NCI-H2029 treated with DMSO at 0.1 percent for 48 hours (cell line): ENCODE measurements at regions not wholly inside any gene's neighbourhood (a gene's known extent, or its start where the extent isn't known, plus 50 kb on each side); places are given as distances from the start of the nearest gene placed in this dataset.
"Not testable (repeated sequence)": the region's sequence is repeated elsewhere in the genome, so short reads cannot be mapped to it uniquely, and the experiment has no call there.

Experiments used
- DNase-seq: peaks from one replicate; lab custom pipeline; 2025; lab: John Stamatoyannopoulos, UW

- DNase-seq, result no peak
These were observed 406.9 kb upstream of the ACTBL2 start for GRCh38 chr5:57889558-57889957.

- no peak for DNase-seq
These were observed 405.4 kb upstream of the ACTBL2 start for GRCh38 chr5:57887851-57888621.

GRCh38 chr5:57884346-57885102 is 401.9 kb upstream of the ACTBL2 start:
- no peak for DNase-seq

- no peak for DNase-seq
These were observed 397.6 kb upstream of the ACTBL2 start for GRCh38 chr5:57880216-57880615.

DNA sequence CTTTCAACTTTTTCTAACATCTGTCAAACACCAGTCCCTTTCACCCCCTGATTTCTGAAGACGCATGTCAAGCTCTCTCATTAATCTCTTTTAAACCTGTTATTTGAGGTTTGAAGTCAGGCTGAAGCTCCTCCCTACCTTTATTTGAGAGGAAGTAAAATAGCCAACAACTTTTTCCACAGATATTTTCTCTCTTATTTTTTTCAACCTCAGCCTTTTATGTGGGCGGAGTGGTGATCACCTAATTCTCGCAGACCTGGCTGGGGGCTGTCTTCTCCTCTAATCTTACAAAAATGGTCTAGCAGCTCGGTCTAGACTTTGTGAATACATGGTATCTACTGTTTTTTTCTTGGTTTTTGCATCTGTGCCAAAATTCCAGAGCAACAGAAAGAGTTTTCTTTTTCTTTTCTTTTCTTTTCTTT is 395.7 kb upstream of the ACTBL2 start:
- no peak for DNase-seq

DNA sequence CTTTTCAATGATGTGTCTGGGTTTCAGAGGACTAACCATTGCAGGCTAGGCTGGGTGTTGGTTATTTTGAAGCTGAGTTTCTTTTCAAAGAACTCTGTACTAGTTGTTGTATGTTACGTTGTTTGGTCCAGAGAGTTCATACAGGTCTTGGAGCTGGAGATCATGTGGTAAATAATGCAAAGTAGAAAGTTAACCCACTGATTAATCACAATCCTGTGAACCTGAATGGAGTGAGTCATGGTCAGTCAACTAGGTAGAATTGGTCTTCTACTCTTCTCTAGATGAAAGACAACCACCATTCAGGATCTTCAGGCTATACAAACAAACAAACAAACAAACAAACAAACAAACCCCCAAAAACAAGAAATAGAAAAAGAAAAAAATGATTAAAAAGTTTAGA is 388.9 kb upstream of the ACTBL2 start:
- no peak for DNase-seq

DNA sequence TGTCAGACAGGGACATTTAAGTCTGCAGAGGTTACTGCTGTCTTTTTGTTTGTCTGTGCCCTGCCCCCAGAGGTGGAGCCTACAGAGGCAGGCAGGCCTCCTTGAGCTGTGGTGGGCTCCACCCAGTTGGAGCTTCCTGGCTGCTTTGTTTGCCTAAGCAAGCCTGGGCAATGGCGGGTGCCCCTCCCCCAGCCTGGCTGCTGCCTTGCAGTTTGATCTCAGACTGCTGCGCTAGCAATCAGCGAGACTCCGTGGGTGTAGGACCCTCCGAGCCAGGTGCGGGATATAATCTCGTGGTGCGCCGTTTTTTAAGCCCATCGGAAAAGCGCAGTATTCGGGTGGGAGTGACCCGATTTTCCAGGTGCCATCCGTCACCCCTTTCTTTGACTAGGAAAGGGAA is 387.7 kb upstream of the ACTBL2 start:
- not testable (repeated sequence) for DNase-seq

DNA sequence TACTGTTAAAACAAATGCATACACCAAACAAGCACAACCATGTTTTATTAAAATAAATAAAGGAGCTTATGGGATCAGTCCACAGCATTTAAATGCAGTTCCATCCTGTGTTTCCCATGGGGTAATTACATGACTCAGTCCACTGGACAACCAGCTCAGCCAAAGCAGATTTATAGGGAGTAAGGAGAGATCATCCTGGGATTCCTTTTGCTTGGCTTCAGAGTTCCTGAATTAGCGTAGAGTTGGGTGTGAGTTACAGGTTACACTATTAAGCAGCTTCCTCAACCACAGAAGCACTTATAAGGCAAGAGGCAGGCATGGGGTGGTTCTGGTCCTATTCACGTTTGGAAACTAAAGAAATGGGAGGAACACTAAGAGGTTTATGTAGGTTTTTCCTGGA is 381.1 kb upstream of the ACTBL2 start:
- no peak for DNase-seq

GRCh38 chr5:57862942-57863341 is 380.3 kb upstream of the ACTBL2 start:
- no peak for DNase-seq

- no peak for DNase-seq
These were observed 379.9 kb upstream of the ACTBL2 start for GRCh38 chr5:57862471-57862911.

DNA sequence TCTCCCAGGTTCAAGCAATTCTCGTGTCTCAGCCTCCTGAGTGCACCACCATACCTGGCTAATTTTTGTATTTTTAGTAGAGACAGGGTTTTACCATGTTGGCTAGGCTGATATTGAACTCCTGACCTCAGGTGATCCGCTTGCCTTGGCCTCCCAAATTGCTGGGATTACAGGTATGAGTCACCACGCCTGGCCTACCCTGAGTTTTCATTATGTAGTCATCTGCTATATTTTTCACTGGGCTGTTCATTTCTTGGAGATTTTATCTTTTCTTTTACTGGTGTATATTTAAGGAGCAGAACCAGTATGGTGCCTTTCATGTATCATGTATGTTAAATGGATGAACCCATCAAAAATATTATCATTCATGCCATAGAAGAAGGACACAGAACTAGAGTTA is 377.0 kb upstream of the ACTBL2 start:
- DNase-seq, result no peak

GRCh38 chr5:57858905-57859304 is 376.3 kb upstream of the ACTBL2 start:
- DNase-seq, result no peak

GRCh38 chr5:57857696-57858095 is 375.1 kb upstream of the ACTBL2 start:
- DNase-seq, result no peak

- no peak for DNase-seq
These were observed 373.2 kb upstream of the ACTBL2 start for GRCh38 chr5:57855831-57856230.

- no peak for DNase-seq
These were observed 371.5 kb upstream of the ACTBL2 start for GRCh38 chr5:57853929-57854697.

- no peak for DNase-seq
These were observed 367.5 kb upstream of the ACTBL2 start for GRCh38 chr5:57850109-57850508.

DNA sequence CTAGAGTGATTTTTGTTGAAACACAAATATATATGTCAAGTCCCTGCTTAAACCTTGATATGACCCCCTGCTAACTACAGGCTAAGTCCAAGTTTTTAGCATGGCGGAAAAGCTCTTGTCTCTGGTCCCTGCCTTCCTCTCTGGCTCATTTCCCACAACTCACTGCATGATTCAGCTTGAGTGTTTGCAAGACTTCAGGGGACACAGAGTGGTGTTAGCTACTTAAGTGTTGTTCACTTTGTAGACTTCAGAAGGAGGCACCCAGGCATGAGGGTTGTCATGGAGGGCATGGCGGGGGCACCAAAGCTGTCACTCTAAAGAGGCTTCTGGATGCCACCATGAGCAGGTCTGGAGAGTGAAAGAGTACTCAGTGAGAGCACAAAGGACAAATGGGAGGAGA is 362.4 kb upstream of the ACTBL2 start:
- DNase-seq, result no peak

DNA sequence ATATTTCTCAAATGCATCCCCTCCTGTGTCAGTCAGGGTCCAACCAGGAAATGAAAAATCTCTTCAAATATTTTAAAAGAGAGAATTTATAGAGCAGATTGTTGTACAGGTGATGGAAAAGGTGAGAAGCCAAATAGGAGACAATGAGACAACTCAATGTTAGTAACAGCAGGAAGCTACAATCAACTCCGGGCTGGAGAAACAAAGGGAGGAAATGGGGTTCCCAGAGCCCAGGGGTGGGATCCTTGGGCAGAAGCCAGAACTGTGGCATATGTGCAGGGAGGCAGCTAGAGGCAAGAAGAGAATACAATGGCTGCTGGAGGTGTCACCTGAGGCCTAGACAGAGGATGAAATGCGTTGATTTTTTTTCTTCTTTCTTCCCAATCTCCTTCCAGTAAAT is 361.8 kb upstream of the ACTBL2 start:
- DNase-seq, result no peak

DNA sequence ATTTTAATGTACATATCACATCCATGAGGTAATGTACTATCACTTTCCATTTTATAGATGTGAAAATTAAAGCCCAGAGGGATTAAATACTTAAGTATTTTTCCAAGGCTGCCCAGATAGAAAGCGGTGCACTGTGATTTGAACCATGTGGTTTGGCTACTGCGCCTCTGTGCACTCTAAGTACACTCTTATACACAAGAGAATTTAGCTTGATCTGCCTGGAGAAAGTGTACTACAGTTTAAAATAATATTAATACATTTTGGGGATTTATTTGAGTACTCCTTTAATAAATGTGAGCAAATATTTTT is 360.4 kb upstream of the ACTBL2 start:
- DNase-seq, result no peak

DNA sequence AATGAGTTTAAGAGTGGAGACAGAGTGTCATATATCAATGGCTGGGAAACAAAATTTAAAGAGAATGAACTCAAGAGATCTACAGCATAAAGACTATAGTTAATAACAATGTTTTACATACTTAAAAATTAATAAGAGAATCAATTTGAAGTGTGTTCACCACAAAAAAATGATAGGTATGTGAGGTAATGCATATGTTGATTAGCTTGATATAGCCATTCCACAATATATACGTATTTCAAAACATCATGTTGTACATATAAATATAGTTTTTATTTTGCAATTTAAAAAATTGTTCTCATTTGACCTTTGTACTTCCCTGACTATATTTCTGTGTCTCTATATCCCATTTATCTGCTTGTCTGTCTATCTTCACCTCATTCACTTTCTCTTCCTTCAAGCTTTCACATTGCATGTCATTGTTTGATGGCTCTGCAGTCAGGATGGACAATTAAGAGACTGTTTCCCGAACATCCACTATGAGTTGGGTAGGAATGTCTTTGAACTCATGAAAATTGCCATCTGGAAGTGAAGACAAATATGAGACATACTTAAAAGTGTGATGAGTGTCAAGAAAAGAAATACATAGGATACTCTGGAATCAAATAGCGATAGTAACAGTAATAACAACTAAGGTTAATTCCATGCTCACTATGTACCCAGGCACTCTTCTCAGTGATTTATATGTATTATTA is 359.9 kb upstream of the ACTBL2 start:
- DNase-seq, result no peak

DNA sequence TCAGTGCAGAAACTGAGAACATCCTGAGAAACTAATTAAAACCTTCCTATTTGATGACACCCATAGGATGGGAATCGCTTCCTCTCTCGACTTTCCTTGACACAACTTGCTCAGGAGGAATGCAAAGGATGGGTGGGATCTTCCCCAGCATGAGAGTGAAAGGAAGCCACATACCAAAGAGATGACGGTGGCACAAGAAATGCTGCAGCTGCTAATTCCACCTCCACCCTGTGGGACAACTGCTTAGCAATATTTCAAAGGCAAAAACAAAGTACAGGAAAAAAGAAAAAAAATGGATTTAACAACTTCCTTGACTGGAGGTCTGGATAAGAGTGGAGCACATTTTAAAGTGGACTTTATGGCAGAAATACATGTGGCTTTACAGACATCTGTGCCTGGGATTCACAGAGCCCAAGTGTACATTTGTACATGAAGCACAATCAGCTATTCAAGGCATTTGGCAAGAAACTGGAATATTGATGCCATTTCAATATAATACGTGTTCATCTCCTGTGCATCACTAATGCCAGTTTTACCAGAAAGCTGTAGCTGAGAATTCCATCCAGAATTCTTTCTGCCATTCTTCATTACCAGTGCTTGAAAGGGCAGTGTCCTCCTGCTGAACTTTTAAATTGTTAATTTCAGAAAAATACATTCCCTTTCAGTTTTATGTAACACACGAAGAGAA is 359.2 kb upstream of the ACTBL2 start:
- no peak for DNase-seq
